ENCODE measurements at regions not wholly inside any gene's neighbourhood (a gene's known extent, or its start where the extent isn't known, plus 50 kb on each side); places are given as distances from the start of the nearest gene placed in this dataset.
A peak's percentile ranks its signal among the peaks of the same experiment; 100 is the strongest.

- no peaks in the 10 kb centered on the region for H3K9me3 ChIP-seq (ENCODE audit: control insufficient read depth, insufficient read depth, low read length)
- TF ChIP-seq CTCF (IDR thresholded peaks at IDR 0.05) = no peak
- H3K4me3 ChIP-seq (ENCODE audit: low read length) = no peak overlapping the region
- peaks cover 0 to 4% of the 10 kb centered on the region in 2 donors for H3K27me3 Mint-ChIP-seq (ENCODE audit: low read depth in 2 of 2)
- peaks cover 8% of the 10 kb centered on the region for H3K36me3 Mint-ChIP-seq
- intact Hi-C loops (cut with micrococcal nuclease) = no loop called here
- H3K36me3 ChIP-seq (ENCODE audit: control insufficient read depth, insufficient read depth, low read length) = no peaks in the 10 kb centered on the region
- ATAC-seq = no peak
- H3K4me3 Mint-ChIP-seq = no peak overlapping the region
- H3K27me3 ChIP-seq (ENCODE audit: control insufficient read depth, insufficient read depth, low read length) = no peaks in the 10 kb centered on the region
- H3K27ac ChIP-seq (ENCODE audit: low read length) = no peak overlapping the region
- peaks cover 0 to 10% of the 10 kb centered on the region in 2 donors for H3K4me1 Mint-ChIP-seq
- no peak for DNase-seq
- WGBS (ENCODE audit: insufficient coverage) = 88% methylated on average over 5 of the region's 5 CpGs
- no peak overlapping the region for H3K27ac Mint-ChIP-seq
- H3K9me3 Mint-ChIP-seq = peaks cover 2 to 5% of the 10 kb centered on the region in 2 donors
- H3K4me1 ChIP-seq (ENCODE audit: control insufficient read depth, insufficient read depth, low read length) = no peaks in the 10 kb centered on the region
Observed at GRCh38 chr9:74220327-74220726, 276.8 kb upstream of the RORB start.

GRCh38 chr9:74236857-74237256 is 260.3 kb upstream of the RORB start:
- intact Hi-C loops (cut with micrococcal nuclease) = no loop called here
- H3K4me3 ChIP-seq (ENCODE audit: low read length) = no peak overlapping the region
- H3K4me3 Mint-ChIP-seq = no peak overlapping the region
- no CpG with 5 or more reads among the region's 2 CpGs for WGBS (ENCODE audit: insufficient coverage)
- no peaks in the 10 kb centered on the region for H3K4me1 ChIP-seq (ENCODE audit: control insufficient read depth, insufficient read depth, low read length)
- no peak overlapping the region for H3K27ac ChIP-seq (ENCODE audit: low read length)
- peaks cover 0 to 12% of the 10 kb centered on the region in 2 donors for H3K4me1 Mint-ChIP-seq
- no peak for TF ChIP-seq CTCF (IDR thresholded peaks at IDR 0.05)
- no peak for DNase-seq
- no peak overlapping the region for H3K27ac Mint-ChIP-seq
- no peaks in the 10 kb centered on the region for H3K36me3 ChIP-seq (ENCODE audit: control insufficient read depth, insufficient read depth, low read length)
- no peaks in the 10 kb centered on the region for H3K27me3 Mint-ChIP-seq (ENCODE audit: low read depth in 2 of 2)
- H3K9me3 Mint-ChIP-seq = peaks cover 5 to 11% of the 10 kb centered on the region in 2 donors
- no peaks in the 10 kb centered on the region for H3K36me3 Mint-ChIP-seq
- no peak for ATAC-seq
- H3K27me3 ChIP-seq (ENCODE audit: control insufficient read depth, insufficient read depth, low read length) = no peaks in the 10 kb centered on the region
- H3K9me3 ChIP-seq (ENCODE audit: control insufficient read depth, insufficient read depth, low read length) = no peaks in the 10 kb centered on the region

GRCh38 chr9:74245866-74246497 is 251.2 kb upstream of the RORB start:
- Mint-ChIP-seq H3K4me3 (peak overlapping the region; percentile 70), H3K27me3 (ENCODE audit: low read depth in 2 of 2) (no peaks in the 10 kb centered on the region), H3K27ac (peak overlapping the region; percentile 87 to 91), H3K36me3 (peaks cover 19% of the 10 kb centered on the region), H3K4me1 (peaks cover 27 to 47% of the 10 kb centered on the region in 2 donors), H3K9me3 (peaks cover 6 to 7% of the 10 kb centered on the region in 2 donors)
- Histone ChIP-seq H3K4me1 (ENCODE audit: control insufficient read depth, insufficient read depth, low read length) (peaks cover 8% of the 10 kb centered on the region), H3K4me3 (ENCODE audit: low read length) (no peak overlapping the region), H3K27ac (ENCODE audit: low read length) (peak overlapping the region; percentile 85), H3K9me3 (ENCODE audit: control insufficient read depth, insufficient read depth, low read length) (no peaks in the 10 kb centered on the region), H3K36me3 (ENCODE audit: control insufficient read depth, insufficient read depth, low read length) (no peaks in the 10 kb centered on the region), H3K27me3 (ENCODE audit: control insufficient read depth, insufficient read depth, low read length) (no peaks in the 10 kb centered on the region)
- no peak for TF ChIP-seq CTCF (IDR thresholded peaks at IDR 0.05)
- peak in 1 of 2 donors; percentile 65 for DNase-seq
- peak; percentile 85 to 97 (median 97) for ATAC-seq
- intact Hi-C loops (cut with micrococcal nuclease) = loop anchor here (1.0 to 5.0 kb wide), 2 partner anchors 31 to 86 kb away; no protein-coding TSS in a partner anchor
- 48% methylated on average over 3 of the region's 3 CpGs for WGBS (ENCODE audit: insufficient coverage)

GRCh38 chr9:74255489-74255984 is 241.6 kb upstream of the RORB start:
- 73% methylated on average over 4 of the region's 4 CpGs for whole genome bisulfite sequencing (ENCODE audit: insufficient coverage)
- no peaks in the 10 kb centered on the region for H3K4me1 ChIP-seq (ENCODE audit: control insufficient read depth, insufficient read depth, low read length)
- H3K27me3 ChIP-seq (ENCODE audit: control insufficient read depth, insufficient read depth, low read length) = no peaks in the 10 kb centered on the region
- ATAC-seq (no peak), DNase-seq (no peak)
- Mint-ChIP-seq H3K27ac (no peak overlapping the region), H3K9me3 (no peaks in the 10 kb centered on the region), H3K27me3 (ENCODE audit: low read depth in 2 of 2) (no peaks in the 10 kb centered on the region), H3K4me3 (no peak overlapping the region), H3K36me3 (no peaks in the 10 kb centered on the region), H3K4me1 (no peaks in the 10 kb centered on the region)
- H3K27ac ChIP-seq (ENCODE audit: low read length) = no peak overlapping the region
- no peaks in the 10 kb centered on the region for H3K36me3 ChIP-seq (ENCODE audit: control insufficient read depth, insufficient read depth, low read length)
- no peak overlapping the region for H3K4me3 ChIP-seq (ENCODE audit: low read length)
- intact Hi-C loops (cut with micrococcal nuclease) = no loop called here
- no peak for TF ChIP-seq CTCF (IDR thresholded peaks at IDR 0.05)
- no peaks in the 10 kb centered on the region for H3K9me3 ChIP-seq (ENCODE audit: control insufficient read depth, insufficient read depth, low read length)

All from natural killer cell (primary cell).